HG03442 (cell line): ENCODE measurements at regions not wholly inside any gene's neighbourhood (a gene's known extent, or its start where the extent isn't known, plus 50 kb on each side); places are given as distances from the start of the nearest gene placed in this dataset.

ENCODE experiments used
- ATAC-seq: cut with Tn5 transposase; IDR thresholded peaks from one replicate; pipeline ENCODE4 v1.9.1; 2021; ENCODE audit warnings: mild to moderate bottlenecking, moderate library complexity; ENCODE audit not compliant: unreplicated experiment

DNA sequence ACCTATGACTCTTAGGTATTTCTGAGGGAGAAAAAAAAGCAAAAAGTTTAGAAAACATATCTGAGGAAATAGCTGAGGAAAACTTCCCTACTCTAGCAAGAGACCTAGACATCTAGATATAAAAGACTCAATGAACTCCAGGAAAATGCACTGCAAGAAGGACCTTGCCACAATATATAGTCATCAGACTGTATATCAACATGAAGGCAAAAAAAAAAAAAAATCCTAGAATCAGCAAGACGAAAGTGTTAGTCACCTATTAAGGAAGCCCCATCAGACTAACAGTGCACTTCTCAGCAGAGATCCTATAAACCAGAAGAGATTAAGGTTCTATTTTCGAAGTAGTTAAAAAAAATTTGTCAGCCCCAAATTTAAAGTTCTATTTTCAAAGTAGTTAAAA, 166.2 kb downstream of the TMEM38B start:
- no peak for ATAC-seq

- no peak for ATAC-seq
Observed at GRCh38 chr9:105861972-105862371, 167.6 kb downstream of the TMEM38B start.

DNA sequence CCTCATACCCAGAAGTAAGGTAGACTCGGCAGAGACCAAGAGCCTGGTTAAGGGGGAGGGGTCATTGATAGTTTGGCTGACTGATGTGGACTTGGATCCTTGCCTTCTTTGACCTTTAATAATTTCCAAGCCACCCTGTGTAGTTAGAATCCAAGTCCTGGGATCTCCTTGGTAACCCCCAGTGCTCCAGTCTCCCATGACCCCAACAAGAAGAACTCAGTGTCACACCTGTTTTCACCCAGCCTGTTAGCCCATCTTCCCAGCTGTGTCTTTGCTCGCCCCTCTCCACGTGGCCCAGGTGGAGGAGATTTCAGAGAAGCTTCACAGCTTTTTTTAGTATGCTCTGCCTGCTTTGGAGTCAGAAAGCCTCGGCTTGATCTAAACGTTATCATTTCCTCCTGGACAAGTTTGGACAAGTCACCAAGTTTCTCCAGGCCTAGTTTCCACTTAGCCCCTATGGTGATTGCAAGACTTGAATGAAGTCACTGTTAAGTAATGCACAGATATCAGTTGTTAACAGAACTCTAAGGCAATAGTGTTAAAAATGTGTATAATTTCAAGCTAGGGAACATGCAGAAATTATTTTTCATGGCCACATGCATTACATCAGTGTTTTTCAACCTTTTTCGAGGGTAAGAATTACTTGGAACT, 170.0 kb downstream of the TMEM38B start:
- ATAC-seq: no peak

DNA sequence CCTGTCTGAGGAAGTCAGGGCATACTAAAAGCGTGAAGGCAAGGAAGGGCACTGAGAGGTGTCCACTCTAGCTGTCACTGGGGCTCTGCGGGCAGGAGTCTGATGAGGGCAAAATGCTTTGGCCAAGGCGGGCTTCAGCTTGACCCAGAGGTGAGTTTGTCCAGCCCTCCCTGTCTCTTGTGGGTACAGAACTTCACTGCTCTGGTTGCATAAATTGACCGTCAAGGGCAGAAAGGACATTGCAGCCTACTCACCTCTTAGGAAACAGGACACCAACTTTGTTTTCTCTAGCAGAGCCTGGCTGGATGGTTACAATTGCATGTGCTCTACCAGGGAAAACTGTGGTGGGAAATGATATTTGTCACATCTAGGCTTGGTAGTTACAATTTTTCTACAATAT, 170.9 kb downstream of the TMEM38B start:
- ATAC-seq: no peak

DNA sequence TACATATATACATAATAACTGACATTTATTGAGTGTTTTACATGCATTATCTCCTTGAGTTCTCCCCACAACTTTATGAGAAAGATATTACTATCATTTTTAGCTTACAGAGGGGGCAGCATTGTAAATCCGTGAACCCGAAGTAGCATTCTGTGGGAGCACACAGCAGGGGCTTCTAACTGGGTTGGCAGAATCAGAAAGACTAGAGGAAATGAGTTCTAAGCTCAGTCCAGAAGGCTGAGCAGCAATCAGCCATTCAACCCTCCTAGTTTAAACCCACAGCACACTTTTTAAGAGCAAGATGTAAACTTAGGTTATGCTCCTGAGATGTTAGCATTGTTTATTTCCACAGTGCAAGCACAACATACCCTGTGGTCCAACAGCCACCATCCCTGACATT, 177.2 kb downstream of the TMEM38B start:
- ATAC-seq: no peak

GRCh38 chr9:105873801-105874200, 179.5 kb downstream of the TMEM38B start:
- ATAC-seq: no peak

- ATAC-seq: no peak
Observed at GRCh38 chr9:105877721-105878120, 183.4 kb downstream of the TMEM38B start.

GRCh38 chr9:105879181-105879580, 184.8 kb downstream of the TMEM38B start:
- no peak for ATAC-seq

DNA sequence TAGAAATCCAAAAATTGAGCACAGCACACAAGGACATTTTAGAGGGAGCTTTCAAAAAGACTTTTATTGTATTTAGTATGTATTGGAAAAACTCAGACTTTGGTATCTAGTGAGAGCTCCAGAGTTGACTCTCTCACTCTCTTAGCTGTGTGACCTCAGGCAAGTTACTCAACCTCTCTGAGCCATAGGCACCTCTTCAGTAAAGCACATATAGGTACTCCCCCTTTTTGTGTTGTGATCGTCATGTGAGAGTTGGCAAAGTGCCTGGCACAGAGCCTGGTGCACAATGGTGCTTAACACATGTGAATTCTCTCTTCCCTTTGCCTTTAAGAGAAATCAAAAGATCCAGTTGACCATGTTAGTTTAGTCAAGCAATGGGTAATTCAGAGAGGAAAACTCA, 186.2 kb downstream of the TMEM38B start:
- ATAC-seq: no peak

- ATAC-seq: no peak
Observed at GRCh38 chr9:105881021-105881420, 186.7 kb downstream of the TMEM38B start.

- ATAC-seq: peak; percentile 52
Observed at GRCh38 chr9:105881654-105882349, 187.5 kb downstream of the TMEM38B start.

DNA sequence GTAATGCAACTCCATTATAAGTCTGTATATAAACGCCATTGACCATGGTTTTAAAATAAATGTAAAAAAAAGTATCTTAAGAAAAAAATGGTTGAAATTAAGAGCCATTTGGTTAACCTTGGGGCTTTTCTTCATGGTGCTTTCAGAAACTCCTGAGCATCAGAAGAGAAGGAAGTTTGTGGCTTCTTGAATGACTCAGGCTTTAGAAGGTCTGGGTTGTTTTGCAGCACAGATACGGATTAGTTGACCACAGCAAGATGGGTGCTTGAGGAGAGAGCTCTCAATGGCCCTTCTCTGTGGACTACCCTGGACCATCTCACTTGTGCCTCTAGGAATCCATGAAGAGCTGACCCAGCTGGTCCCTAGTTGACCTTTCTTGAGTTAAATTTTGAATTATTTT, 189.5 kb downstream of the TMEM38B start:
- ATAC-seq: peak; percentile 98

DNA sequence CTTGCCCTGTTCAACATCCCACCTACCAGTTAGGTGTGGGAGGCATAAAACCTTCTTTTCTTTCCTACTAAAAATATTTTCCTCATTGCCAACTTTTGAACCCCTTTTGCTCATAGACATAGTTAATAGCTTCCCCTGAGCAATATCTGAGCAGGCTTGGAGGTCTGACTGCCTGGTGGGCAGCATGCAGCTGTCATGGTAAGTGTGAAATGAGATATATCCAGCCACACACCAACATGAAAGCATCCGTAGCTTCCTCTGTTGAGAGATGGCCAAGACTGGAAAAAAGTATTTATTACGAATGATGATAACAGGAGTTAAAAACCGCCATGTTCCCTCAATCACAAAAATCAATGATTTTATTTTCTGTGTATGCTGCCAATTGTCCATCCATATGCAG, 190.1 kb downstream of the TMEM38B start:
- no peak for ATAC-seq

DNA sequence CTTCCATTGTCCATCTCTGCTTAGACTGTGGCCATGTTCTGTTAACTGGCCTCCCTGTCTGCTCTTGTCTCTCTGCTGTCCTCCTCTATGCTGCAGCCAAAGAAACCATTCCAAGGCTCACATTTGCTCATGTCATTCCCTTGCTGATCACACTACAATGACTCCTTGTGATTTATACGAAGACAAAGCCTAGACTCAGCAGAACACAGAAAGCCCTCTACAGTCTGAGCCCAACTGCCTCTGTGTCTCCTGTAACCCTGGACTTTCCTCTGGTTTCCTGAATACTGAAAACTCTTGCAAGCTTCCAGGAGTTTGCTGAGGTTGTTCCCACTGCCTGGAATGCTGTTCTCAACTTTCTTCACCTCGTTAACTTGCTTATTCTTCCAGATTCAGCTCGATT, 191.8 kb downstream of the TMEM38B start:
- ATAC-seq: no peak

GRCh38 chr9:105887679-105888078, 193.3 kb downstream of the TMEM38B start:
- ATAC-seq: no peak

- no peak for ATAC-seq
Observed at GRCh38 chr9:105890046-105890822, 195.9 kb downstream of the TMEM38B start.

- no peak for ATAC-seq
Observed at GRCh38 chr9:105900123-105900522, 205.8 kb downstream of the TMEM38B start.

- peak; percentile 61 for ATAC-seq
Observed at GRCh38 chr9:105901514-105902109, 207.3 kb downstream of the TMEM38B start.

- no peak for ATAC-seq
Observed at GRCh38 chr9:105908069-105908468, 213.7 kb downstream of the TMEM38B start.

- no peak for ATAC-seq
Observed at GRCh38 chr9:105911104-105911911, 217.0 kb downstream of the TMEM38B start.
